H1 (cell line): ENCODE measurements at regions not wholly inside any gene's neighbourhood (a gene's known extent, or its start where the extent isn't known, plus 50 kb on each side); places are given as distances from the start of the nearest gene placed in this dataset.

ENCODE experiments used
- BCL11A ChIP-seq, 2 experiments: IDR thresholded peaks; one replicate each; pipeline ENCODE4 v1.6.1; 2011; ENCODE audit warnings: low read depth in 2 of 2, low read length in 2 of 2, mild to moderate bottlenecking in 2 of 2
- CTCF ChIP-seq, 3 experiments: IDR thresholded peaks; 1 replicate in 2 of 3; 2 replicates in 1 of 3; pipeline versions ENCODE4 v1.5.1 to v1.6.1; 2011; ENCODE audit warnings: low read length in 3 of 3, mild to moderate bottlenecking in 3 of 3, inconsistent platforms in 2 of 3, low read depth in 1 of 3, moderate library complexity in 1 of 3; ENCODE audit not compliant: insufficient read depth in 1 of 3; ENCODE audit errors: control extremely low read depth in 1 of 3
- SIRT6 ChIP-seq: IDR thresholded peaks from one replicate; pipeline ENCODE4 v1.7.1; 2012; ENCODE audit warnings: low read length, inconsistent platforms
- TF ChIP-seq, protein P1 (sequence below): IDR thresholded peaks from 2 replicates; pipeline ENCODE4 v1.6.1; 2012; ENCODE audit warnings: inconsistent platforms

DNA sequence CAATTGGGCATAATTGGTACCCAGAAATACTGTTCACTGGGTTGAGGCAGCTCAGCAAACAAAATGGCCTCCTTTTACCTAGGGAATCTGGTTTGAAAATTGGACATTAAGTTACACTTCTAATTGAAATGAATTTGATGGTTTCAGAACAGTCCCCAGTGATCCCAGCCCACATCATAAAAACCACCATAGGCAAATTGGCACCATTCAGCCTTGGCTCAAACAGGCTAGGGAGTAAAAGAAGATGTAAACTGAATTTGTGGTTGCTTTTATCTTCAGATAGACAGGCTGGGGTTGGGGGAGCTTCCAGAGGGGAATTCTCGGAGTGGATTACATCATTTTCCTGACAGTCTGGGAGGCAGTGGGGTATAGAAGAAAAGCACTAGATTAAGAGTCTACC is 576.5 kb downstream of the MID1IP1 start (continued):
- TF ChIP-seq, protein P1, sequence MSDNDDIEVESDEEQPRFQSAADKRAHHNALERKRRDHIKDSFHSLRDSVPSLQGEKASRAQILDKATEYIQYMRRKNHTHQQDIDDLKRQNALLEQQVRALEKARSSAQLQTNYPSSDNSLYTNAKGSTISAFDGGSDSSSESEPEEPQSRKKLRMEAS: no peak
- no peak for TF ChIP-seq SIRT6
- TF ChIP-seq CTCF (IDR thresholded peaks at IDR 0.05; ENCODE audit: control extremely low read depth in 1 of 3, insufficient read depth in 1 of 3, low read depth in 1 of 3, low read length in 3 of 3): no peak
- no peak for TF ChIP-seq BCL11A (IDR thresholded peaks at IDR 0.05; ENCODE audit: low read depth in 2 of 2, low read length in 2 of 2)
